ENCODE measurements at regions not wholly inside any gene's neighbourhood (a gene's known extent, or its start where the extent isn't known, plus 50 kb on each side); places are given as distances from the start of the nearest gene placed in this dataset.

GRCh38 chr5:173778152-173778782, 109.9 kb upstream of the CPEB4 start (continued):
- TF ChIP-seq MEF2D (tag; conservative IDR thresholded peaks at IDR 0.05; ENCODE audit: low read depth) (peak; percentile 72; the same call in 1 of the 2 replicates), KLF16 (IDR thresholded peaks at IDR 0.05) (no peak), ZNF639 (CRISPR knock-in tag; conservative IDR thresholded peaks at IDR 0.05 in 1 of 2, IDR thresholded peaks at IDR 0.05 in 1 of 2) (peak in 1 of 2 experiments; percentile 88; a peak in 2 of 4 replicates), PKNOX1 (IDR thresholded peaks at IDR 0.05) (no peak), ZNF589 (CRISPR knock-in tag; IDR thresholded peaks at IDR 0.05; ENCODE audit: low read depth) (0 out of 2 replicates have a peak, but pooled peaks have one; percentile 21), CXXC5 (CRISPR knock-in tag; IDR thresholded peaks at IDR 0.05) (peak; percentile 27), MCM3 (IDR thresholded peaks at IDR 0.05) (no peak), ZNF592 (IDR thresholded peaks at IDR 0.05) (no peak; the same call in none of the 2 replicates), HDAC6 (IDR thresholded peaks at IDR 0.05; ENCODE audit: low read depth, low read length) (no peak), TRIM28 (IDR thresholded peaks at IDR 0.05) (no peak), ZNF3 (CRISPR knock-in tag; IDR thresholded peaks at IDR 0.05) (no peak), FOXA1 (IDR thresholded peaks at IDR 0.05; ENCODE audit: borderline replicate concordance) (no peak), ZNF408 (CRISPR knock-in tag; IDR thresholded peaks at IDR 0.05; ENCODE audit: low read depth) (no peak), ZNF165 (CRISPR knock-in tag; IDR thresholded peaks at IDR 0.05; ENCODE audit: borderline replicate concordance) (peak; percentile 81; the same call in 1 of the 2 replicates), FOXP4 (CRISPR knock-in tag; IDR thresholded peaks at IDR 0.05; ENCODE audit: borderline replicate concordance) (no peak), FOXJ2 (tag; IDR thresholded peaks at IDR 0.05) (peak; percentile 57), ZKSCAN8 (CRISPR knock-in tag; IDR thresholded peaks at IDR 0.05) (peak; percentile 35; the same call in 1 of the 2 replicates), NR2C1 (IDR thresholded peaks at IDR 0.05) (no peak), NR2C1 (tag; IDR thresholded peaks at IDR 0.05) (peak; percentile 74), EGR1 (conservative IDR thresholded peaks at IDR 0.05) (no peak), SMAD4 (CRISPR knock-in tag; conservative IDR thresholded peaks at IDR 0.05) (peak; percentile 78)

All from K562 (cell line).